A673 (cell line): ENCODE measurements at regions not wholly inside any gene's neighbourhood (a gene's known extent, or its start where the extent isn't known, plus 50 kb on each side); places are given as distances from the start of the nearest gene placed in this dataset.

ENCODE experiments used
- BruUV-seq: library from RNA; stranded (reverse); fragments of 400-500 nt; replicated peaks from 2 replicates; lab custom pipeline; 2021; lab: Mats Ljungman, UMichigan
- CTCF ChIA-PET: fragments of 300-600 bp; sonication (Branson Sonifier 250); formaldehyde crosslinking; loops from one replicate; lab custom pipeline; 2022; ENCODE audit warnings: antibody characterized with exemption; lab: Charles Lee
- POLR2A ChIA-PET: fragments of 300-600 bp; sonication (Branson Sonifier 250); formaldehyde crosslinking; loops from one replicate; lab custom pipeline; 2022; ENCODE audit warnings: antibody characterized with exemption; ENCODE audit not compliant: low non-redundant PET; lab: Charles Lee
- DNase-seq: peaks from one replicate; pipeline ENCODE4 v3.0.0-alpha.2; 2015; ENCODE audit warnings: low spot score
- H3K27ac ChIP-seq: fragments of 200-600 bp; sonication (generic); 2 replicates; pipeline ENCODE4 v1.5.1; 2016; ENCODE audit warnings: mixed run types, low read depth, mild to moderate bottlenecking, mixed read lengths, antibody characterized with exemption, low read length; ENCODE audit not compliant: poor library complexity, severe bottlenecking
- H3K27me3 ChIP-seq: fragments of 200-600 bp; sonication (generic); replicated peaks from 2 replicates; pipeline ENCODE4 v1.6.1; 2017; ENCODE audit warnings: mixed run types, low read depth, mild to moderate bottlenecking, mixed read lengths, antibody characterized with exemption, low read length; ENCODE audit not compliant: insufficient read depth, poor library complexity
- H3K36me3 ChIP-seq: fragments of 200-600 bp; sonication (generic); 2 replicates; pipeline ENCODE4 v1.6.1; 2016; ENCODE audit warnings: mixed run types, mild to moderate bottlenecking, mixed read lengths, antibody characterized with exemption, low read length; ENCODE audit not compliant: insufficient read depth, poor library complexity, severe bottlenecking
- H3K4me1 ChIP-seq: fragments of 200-600 bp; sonication (generic); 2 replicates; pipeline ENCODE4 v1.6.1; 2017; ENCODE audit warnings: mixed run types, mild to moderate bottlenecking, mixed read lengths, antibody characterized with exemption, low read length; ENCODE audit not compliant: insufficient read depth, poor library complexity, severe bottlenecking
- H3K4me3 ChIP-seq: fragments of 200-600 bp; sonication (generic); 2 replicates; pipeline ENCODE4 v1.5.1; 2016; ENCODE audit warnings: low read depth, mixed run types, mild to moderate bottlenecking, mixed read lengths, low read length; ENCODE audit not compliant: poor library complexity, severe bottlenecking
- H3K9me3 ChIP-seq: fragments of 200-600 bp; sonication (generic); 2 replicates; pipeline ENCODE4 v1.6.1; 2016; ENCODE audit warnings: mixed run types, low read depth, mild to moderate bottlenecking, mixed read lengths, antibody characterized with exemption, low read length; ENCODE audit not compliant: poor library complexity, severe bottlenecking
- EZH2 ChIP-seq: fragments of 200-600 bp; sonication (generic); IDR thresholded peaks from 2 replicates; pipeline ENCODE4 v1.6.1; 2017; ENCODE audit warnings: borderline replicate concordance, low read depth, mild to moderate bottlenecking, mixed read lengths, antibody characterized with exemption, low read length; ENCODE audit not compliant: poor library complexity, severe bottlenecking
- intact Hi-C: fragments of 100-400 bp; cut with micrococcal nuclease; formaldehyde crosslinking; loops from one replicate; pipeline ENCODE4 v1.10.0; 2022; ENCODE audit not compliant: unreplicated experiment
- TF ChIP-seq, protein P1 (sequence below): fragments of 300-800, 200-600 bp; sonication (generic); conservative IDR thresholded peaks from 2 replicates; pipeline ENCODE4 v1.5.1; 2017; ENCODE audit warnings: low read depth, mild to moderate bottlenecking, antibody characterized with exemption, low read length, moderate library complexity, mixed read lengths

DNA sequence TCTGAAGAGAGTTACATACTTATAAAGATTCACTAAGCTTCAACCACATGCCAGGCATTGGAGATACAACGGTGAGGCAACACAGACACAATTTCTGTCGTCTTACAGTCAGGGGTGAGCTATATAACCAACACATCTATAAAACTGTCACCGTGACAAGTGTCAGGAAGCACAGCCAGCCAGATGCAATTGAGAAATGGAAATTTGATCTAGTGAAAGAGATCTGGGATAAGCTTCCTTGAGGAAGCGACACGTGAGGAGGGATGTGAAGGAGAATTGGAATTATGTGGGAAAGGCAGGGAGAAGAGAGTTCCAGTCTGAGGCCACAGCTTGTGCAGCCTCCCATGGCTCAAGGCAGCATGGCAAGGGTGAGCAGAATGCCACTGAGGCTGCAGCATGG, 50.9 kb upstream of the ZNF354B start:
- intact Hi-C loops = no loop called here
- CTCF ChIA-PET = no interaction called here
- H3K27me3 ChIP-seq = peaks cover 2% of the 10 kb centered on the region
- no TSS peak for BruUV-seq
- H3K36me3 ChIP-seq = no peaks in the 10 kb centered on the region
- no peaks in the 10 kb centered on the region for H3K4me1 ChIP-seq
- no peak for TF ChIP-seq EZH2
- TF ChIP-seq, protein P1, sequence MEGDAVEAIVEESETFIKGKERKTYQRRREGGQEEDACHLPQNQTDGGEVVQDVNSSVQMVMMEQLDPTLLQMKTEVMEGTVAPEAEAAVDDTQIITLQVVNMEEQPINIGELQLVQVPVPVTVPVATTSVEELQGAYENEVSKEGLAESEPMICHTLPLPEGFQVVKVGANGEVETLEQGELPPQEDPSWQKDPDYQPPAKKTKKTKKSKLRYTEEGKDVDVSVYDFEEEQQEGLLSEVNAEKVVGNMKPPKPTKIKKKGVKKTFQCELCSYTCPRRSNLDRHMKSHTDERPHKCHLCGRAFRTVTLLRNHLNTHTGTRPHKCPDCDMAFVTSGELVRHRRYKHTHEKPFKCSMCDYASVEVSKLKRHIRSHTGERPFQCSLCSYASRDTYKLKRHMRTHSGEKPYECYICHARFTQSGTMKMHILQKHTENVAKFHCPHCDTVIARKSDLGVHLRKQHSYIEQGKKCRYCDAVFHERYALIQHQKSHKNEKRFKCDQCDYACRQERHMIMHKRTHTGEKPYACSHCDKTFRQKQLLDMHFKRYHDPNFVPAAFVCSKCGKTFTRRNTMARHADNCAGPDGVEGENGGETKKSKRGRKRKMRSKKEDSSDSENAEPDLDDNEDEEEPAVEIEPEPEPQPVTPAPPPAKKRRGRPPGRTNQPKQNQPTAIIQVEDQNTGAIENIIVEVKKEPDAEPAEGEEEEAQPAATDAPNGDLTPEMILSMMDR = no peak
- DNase-seq = no peak
- POLR2A ChIA-PET = no interaction called here
- no peak overlapping the region for H3K4me3 ChIP-seq
- no peaks in the 10 kb centered on the region for H3K9me3 ChIP-seq
- no peak overlapping the region for H3K27ac ChIP-seq

DNA sequence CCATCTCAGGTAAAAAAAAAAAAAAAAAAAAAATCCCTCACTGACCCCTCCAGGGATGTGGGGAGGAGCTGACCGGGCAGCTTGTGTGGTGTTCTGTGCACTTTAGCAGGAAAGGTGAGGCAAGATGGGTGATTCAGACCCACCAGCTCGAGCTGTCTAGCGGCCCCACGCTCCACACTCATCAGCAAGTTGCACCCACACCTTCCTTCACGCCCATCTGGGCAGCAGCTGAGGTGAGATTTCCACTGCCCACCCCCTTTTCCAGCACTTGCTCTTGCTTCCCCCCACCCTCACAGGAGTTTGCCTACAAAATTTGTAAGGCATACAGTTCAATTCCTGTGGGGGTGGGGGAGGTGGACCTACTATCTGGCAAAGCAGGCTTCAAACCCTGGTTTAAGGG, 58.7 kb upstream of the ZNF354B start:
- Histone ChIP-seq H3K4me3 (no peak overlapping the region), H3K36me3 (no peaks in the 10 kb centered on the region), H3K9me3 (no peaks in the 10 kb centered on the region), H3K27me3 (no peaks in the 10 kb centered on the region), H3K4me1 (no peaks in the 10 kb centered on the region), H3K27ac (no peak overlapping the region)
- no TSS peak for BruUV-seq
- ChIA-PET CTCF (no interaction called here), POLR2A (no interaction called here)
- DNase-seq = no peak
- intact Hi-C loops = no loop called here
- TF ChIP-seq, protein P1 = no peak
- TF ChIP-seq EZH2 = no peak

DNA sequence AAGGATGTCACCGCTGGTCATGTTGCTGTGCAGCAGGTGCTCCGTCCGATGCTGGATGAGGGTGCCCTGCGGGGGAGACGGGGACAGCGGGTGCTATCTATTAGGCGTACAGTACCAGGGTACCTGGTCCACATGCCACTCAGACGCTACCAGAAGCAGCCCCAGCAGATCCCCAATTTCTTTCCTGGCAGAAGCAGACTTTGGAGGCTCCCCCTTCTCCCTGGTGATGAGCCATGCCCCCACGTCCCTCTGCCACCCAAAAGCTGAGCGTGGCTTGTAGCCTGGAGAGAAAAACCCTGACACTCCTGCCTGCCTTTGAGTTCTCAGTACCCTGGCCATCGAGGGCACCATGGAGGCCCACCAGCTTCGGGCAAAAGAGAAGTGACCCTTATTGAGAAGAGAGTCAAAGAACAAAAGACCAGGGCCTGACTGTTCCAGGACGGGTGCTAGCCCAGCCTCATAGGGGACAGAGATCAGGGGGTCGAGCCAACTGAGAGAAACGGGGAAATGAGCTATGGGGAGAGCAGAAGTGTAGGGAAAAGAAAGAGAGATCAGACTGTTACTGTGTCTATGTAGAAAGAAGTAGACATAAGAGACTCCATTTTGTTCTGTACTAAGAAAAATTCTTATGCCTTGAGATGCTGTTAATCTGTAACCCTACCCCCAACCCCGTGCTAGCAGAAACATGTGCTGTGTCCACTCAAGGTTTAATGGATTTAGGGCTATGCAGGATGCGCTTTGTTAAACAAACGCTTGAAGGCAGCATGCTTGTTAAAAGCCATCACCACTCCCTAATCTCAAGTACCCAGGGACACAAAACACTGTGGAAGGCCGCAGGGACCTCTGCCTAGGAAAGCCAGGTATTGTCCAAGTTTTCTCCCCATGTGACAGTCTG, 62.0 kb upstream of the ZNF354B start:
- no peaks in the 10 kb centered on the region for H3K9me3 ChIP-seq
- no peaks in the 10 kb centered on the region for H3K4me1 ChIP-seq
- H3K4me3 ChIP-seq = no peak overlapping the region
- H3K27ac ChIP-seq = no peak overlapping the region
- BruUV-seq = no TSS peak
- ChIA-PET POLR2A (no interaction called here), CTCF (no interaction called here)
- H3K36me3 ChIP-seq = no peaks in the 10 kb centered on the region
- no peak for DNase-seq
- TF ChIP-seq EZH2 = no peak
- TF ChIP-seq, protein P1 = no peak
- no peaks in the 10 kb centered on the region for H3K27me3 ChIP-seq
- intact Hi-C loops = no loop called here
